Stimulated activated naive CD8-positive, alpha-beta T cell treated with anti-CD3 and anti-CD28 coated beads, Interleukin-15, Interleukin-2, amounts not matched to agents 100 ng/mL and 50 ng/mL, for 24 hours (primary cell): ENCODE measurements at regions not wholly inside any gene's neighbourhood (a gene's known extent, or its start where the extent isn't known, plus 50 kb on each side); places are given as distances from the start of the nearest gene placed in this dataset.

Experiments used
- H3K27ac Mint-ChIP-seq: one replicate; pipeline ENCODE4 v1.8.0; 2021; ENCODE audit warnings: mild to moderate bottlenecking, mixed read lengths
- H3K27me3 Mint-ChIP-seq: one replicate; pipeline ENCODE4 v1.8.0; 2021; ENCODE audit warnings: mixed read lengths
- H3K36me3 Mint-ChIP-seq: one replicate; pipeline ENCODE4 v1.8.0; 2021; ENCODE audit warnings: low read depth, mixed read lengths
- H3K4me1 Mint-ChIP-seq: one replicate; pipeline ENCODE4 v1.8.0; 2021; ENCODE audit warnings: low read depth, mixed read lengths
- H3K4me3 Mint-ChIP-seq: one replicate; pipeline ENCODE4 v1.8.0; 2021; ENCODE audit warnings: mild to moderate bottlenecking, mixed read lengths
- H3K9me3 Mint-ChIP-seq: one replicate; pipeline ENCODE4 v1.8.0; 2021; ENCODE audit warnings: mixed read lengths

DNA sequence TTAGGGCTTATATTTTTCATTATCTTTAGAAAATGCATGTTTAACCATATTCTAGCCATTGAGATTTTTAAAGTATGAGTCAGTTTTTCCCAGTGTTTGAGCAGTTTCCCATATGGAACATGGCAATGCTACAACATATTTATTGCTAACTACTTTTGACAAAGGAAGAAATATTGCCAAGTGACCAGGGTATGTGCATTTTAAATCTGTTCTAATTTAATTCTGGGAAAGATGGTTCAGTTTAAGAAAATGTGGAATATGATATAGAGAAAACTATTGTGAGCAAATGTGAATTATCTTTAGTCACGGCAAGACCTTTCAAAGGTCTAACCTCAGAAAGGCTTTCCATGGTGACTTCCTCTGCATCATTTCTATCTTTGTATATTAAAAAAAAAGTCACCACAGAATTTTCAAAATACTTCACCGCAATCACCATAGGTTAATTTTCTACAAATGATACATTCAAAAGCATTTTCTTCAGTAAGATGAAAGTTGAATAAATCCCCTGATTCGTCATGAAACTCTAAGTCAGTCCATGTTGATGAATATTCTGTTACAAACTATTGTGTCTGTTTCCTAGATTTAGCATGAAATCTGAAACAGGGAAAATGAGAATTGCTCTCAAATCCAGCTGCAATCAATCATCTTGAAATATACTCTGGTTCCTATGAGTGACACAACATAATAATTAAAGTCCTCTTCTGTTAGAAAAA, 2349.0 kb upstream of the TENM3 start:
- Mint-ChIP-seq H3K4me1 (no peaks in the 10 kb centered on the region), H3K27ac (no peak overlapping the region), H3K27me3 (no peaks in the 10 kb centered on the region), H3K4me3 (no peak overlapping the region), H3K36me3 (no peaks in the 10 kb centered on the region), H3K9me3 (peaks cover 3% of the 10 kb centered on the region)

DNA sequence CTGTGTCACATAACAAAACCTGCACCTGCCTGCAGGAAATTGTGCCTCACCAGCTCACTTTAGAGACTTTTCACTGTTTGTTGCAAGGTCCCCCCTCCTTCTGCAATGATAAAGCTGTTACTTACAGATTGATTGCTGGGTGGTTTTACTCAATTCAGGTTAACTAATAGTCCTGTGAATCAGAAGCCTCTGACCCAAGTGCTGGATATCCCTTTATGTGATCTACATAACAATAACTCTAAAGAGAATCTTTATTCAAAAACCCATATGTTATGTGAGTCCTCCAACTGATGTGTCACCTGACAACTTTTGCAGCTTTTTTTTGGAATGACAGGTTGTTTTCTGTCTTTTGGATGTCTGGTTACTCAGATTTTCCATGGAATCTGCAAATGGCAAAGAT, 2323.6 kb upstream of the TENM3 start:
- Mint-ChIP-seq H3K4me3 (no peak overlapping the region), H3K27ac (no peak overlapping the region), H3K4me1 (no peaks in the 10 kb centered on the region), H3K27me3 (no peaks in the 10 kb centered on the region), H3K9me3 (peaks cover 9% of the 10 kb centered on the region), H3K36me3 (no peaks in the 10 kb centered on the region)

DNA sequence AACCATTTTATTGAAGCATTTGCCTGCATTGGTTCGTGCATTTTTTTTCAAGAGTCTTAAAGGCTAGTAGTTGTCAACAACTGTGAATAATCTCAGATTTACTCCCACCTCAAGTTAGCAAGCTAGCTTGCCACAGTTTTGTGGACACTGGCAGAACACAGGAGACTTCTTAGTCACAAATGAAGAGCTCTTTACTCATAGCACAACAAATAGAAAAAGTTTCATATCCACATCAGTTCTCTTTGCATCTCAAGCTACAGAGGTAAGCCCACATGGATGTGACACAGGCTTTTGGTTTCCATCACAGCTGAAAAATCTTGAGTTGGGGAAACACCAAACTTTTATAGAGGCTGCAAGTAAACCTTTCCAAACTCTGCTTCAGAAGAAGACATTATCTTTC, 2315.7 kb upstream of the TENM3 start:
- H3K36me3 Mint-ChIP-seq = no peaks in the 10 kb centered on the region
- no peaks in the 10 kb centered on the region for H3K27me3 Mint-ChIP-seq
- no peak overlapping the region for H3K4me3 Mint-ChIP-seq
- peaks cover 15% of the 10 kb centered on the region for H3K9me3 Mint-ChIP-seq
- H3K4me1 Mint-ChIP-seq = no peaks in the 10 kb centered on the region
- no peak overlapping the region for H3K27ac Mint-ChIP-seq

DNA sequence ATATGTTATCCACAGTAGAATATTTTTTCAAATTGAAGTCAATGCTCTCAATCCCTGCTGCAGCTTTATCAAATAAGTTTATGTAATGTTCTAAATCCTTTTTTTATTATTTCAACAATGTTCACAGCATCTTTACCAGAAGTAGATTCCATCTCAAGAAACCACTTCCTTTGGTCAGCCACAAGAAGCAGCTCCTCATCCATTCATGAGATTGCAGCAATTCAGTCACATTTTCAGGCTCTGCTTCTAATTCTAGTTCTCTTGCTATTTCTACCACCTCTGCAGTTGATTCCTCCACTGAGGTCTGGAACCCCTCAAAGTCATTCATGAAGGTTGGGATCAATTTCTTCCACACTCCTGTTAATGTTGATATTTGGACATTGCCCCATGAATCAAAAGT, 2301.3 kb upstream of the TENM3 start:
- Mint-ChIP-seq H3K9me3 (no peaks in the 10 kb centered on the region), H3K4me3 (no peak overlapping the region), H3K27ac (no peak overlapping the region), H3K36me3 (no peaks in the 10 kb centered on the region), H3K4me1 (no peaks in the 10 kb centered on the region), H3K27me3 (no peaks in the 10 kb centered on the region)

DNA sequence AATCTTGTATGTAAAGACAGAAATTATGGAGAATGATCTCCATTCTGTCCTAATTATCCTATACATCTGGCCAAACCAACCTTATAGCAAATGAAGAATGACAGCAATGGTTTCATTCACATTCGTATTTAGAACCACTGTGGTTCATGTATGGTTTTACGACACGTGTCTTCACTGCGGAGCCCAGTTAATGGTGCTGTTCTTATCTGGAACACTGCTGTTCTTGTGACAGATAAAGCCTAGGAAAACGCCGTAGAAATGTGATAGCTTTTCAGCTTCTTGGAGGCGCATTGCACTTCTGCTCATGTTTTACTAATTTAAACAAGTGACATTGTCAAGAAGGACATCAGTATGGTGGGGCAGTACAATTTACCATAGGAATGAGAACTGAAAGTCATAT, 2266.4 kb upstream of the TENM3 start:
- Mint-ChIP-seq H3K27me3 (no peaks in the 10 kb centered on the region), H3K9me3 (peaks cover 6% of the 10 kb centered on the region), H3K4me1 (no peaks in the 10 kb centered on the region), H3K36me3 (no peaks in the 10 kb centered on the region), H3K27ac (no peak overlapping the region), H3K4me3 (no peak overlapping the region)

DNA sequence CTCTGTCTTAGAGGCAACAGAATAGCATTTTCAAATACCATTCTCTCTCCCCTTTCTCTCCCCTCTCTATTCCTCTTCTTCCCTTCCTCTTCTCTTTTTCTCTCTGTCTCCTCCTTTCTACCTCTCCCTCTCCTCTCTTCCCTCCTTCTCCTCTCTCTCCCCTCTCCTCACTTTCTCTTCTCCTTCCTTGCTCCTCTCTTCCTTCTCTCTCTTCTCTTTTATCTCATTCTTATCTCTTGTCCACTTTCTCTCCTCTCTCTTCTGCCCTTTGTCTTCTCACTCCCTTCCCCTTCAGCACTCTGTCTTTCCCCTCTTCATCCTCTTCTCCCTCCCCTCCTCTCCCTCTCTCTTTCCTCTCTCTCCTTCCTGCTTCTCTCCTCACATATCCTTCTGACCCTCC, 2265.8 kb upstream of the TENM3 start:
- Mint-ChIP-seq H3K27me3 (no peaks in the 10 kb centered on the region), H3K9me3 (peaks cover 6% of the 10 kb centered on the region), H3K36me3 (no peaks in the 10 kb centered on the region), H3K4me3 (no peak overlapping the region), H3K4me1 (no peaks in the 10 kb centered on the region), H3K27ac (no peak overlapping the region)

DNA sequence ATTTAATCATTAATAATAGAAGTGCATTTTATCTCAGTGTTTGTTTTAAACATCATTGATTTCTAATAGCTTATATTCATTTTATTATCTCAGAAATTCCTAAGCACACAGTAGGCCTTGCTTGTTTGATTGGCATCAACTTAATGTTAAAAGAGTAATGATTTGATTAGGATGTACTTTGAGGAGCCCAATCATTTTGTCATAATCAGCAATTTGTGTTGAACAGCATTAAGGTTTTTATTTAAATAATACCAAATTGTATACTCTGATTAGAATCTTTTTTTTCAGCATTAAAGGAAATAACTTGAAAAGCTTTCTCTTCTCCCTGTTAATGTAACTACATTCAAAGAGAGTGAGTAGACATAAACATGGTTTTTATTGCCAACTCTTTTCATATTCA, 2262.0 kb upstream of the TENM3 start:
- H3K4me1 Mint-ChIP-seq = no peaks in the 10 kb centered on the region
- H3K4me3 Mint-ChIP-seq = no peak overlapping the region
- H3K9me3 Mint-ChIP-seq = no peaks in the 10 kb centered on the region
- no peak overlapping the region for H3K27ac Mint-ChIP-seq
- no peaks in the 10 kb centered on the region for H3K36me3 Mint-ChIP-seq
- no peaks in the 10 kb centered on the region for H3K27me3 Mint-ChIP-seq

DNA sequence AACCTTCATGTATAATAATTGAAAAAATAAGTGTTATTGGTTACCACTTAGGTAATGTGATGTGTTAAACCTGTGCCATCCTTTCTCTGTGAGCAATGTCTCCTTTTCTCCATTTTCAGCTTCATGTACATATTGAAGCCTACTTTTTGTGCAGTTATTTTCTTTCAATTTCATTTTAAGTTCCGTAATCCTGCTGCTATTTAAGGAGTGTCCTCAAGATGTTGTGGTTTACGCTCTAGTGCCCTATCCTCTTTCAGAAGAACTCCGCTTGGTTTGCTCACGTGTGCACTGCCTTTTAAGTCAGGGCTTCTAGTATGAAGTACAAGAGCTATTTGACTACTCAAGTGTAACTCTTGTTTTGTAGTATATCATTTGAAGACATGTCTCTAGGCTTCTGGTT, 2253.2 kb upstream of the TENM3 start:
- Mint-ChIP-seq H3K36me3 (no peaks in the 10 kb centered on the region), H3K9me3 (peaks cover 12% of the 10 kb centered on the region), H3K27ac (no peak overlapping the region), H3K4me3 (no peak overlapping the region), H3K4me1 (no peaks in the 10 kb centered on the region), H3K27me3 (no peaks in the 10 kb centered on the region)

DNA sequence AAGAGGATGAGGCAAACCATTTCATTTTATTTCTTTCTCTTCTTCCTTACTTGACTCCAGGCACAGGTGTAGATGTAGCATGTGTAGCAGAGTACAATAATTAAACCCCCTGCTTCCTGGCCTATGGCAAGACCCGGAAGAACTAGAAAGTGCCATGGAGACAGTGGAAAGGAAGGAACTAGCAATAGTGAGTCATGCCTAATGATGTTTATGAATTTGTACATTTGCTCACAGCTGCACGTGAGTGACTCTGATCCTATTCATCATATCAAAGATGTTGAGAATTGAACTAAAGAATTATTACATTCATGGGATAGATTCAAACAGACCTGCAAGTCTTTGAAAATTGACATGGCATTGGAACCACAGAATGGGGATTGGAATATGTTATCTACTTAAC, 2233.9 kb upstream of the TENM3 start:
- Mint-ChIP-seq H3K27ac (no peak overlapping the region), H3K4me3 (no peak overlapping the region), H3K4me1 (no peaks in the 10 kb centered on the region), H3K27me3 (no peaks in the 10 kb centered on the region), H3K9me3 (peaks cover 9% of the 10 kb centered on the region), H3K36me3 (no peaks in the 10 kb centered on the region)

DNA sequence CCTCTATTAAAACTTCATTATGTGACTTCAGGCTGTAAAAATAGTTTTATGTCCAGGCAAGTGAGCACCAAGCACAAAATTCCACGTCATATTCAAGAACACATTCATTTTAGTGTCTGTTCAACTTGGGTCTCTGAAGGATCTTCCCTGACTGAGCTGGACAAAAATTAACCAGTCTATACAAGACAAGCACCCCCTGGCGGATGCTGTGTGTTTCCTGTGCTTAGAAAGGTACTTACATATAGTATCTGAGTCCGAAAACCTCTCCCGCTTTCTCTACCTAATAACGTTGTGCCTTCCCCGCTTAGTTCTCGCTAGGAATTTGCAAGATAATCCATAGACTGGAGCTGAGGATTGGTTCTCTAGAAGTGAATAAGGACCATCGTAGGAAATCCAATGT, 2214.5 kb upstream of the TENM3 start:
- no peaks in the 10 kb centered on the region for H3K9me3 Mint-ChIP-seq
- no peaks in the 10 kb centered on the region for H3K4me1 Mint-ChIP-seq
- no peaks in the 10 kb centered on the region for H3K27me3 Mint-ChIP-seq
- H3K36me3 Mint-ChIP-seq = no peaks in the 10 kb centered on the region
- H3K27ac Mint-ChIP-seq = no peak overlapping the region
- no peak overlapping the region for H3K4me3 Mint-ChIP-seq

DNA sequence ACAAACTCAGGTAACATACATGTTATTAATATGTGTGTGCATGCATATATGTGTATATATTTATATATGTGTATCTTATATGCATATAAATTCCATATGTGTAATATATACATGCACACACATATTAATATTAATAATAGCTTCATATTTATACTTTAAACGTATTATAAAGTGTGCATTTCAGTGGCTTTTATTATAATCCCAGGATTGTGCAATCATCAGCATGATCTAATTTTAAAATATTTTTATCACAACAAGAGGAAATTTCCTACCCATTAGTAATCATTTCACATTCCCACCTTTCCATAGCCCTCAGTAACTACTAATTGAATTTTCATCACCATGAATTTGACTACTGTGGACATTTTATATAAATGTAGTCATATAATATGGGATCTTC, 2211.9 kb upstream of the TENM3 start:
- no peaks in the 10 kb centered on the region for H3K4me1 Mint-ChIP-seq
- no peak overlapping the region for H3K4me3 Mint-ChIP-seq
- H3K27ac Mint-ChIP-seq = no peak overlapping the region
- H3K9me3 Mint-ChIP-seq = no peaks in the 10 kb centered on the region
- no peaks in the 10 kb centered on the region for H3K27me3 Mint-ChIP-seq
- H3K36me3 Mint-ChIP-seq = no peaks in the 10 kb centered on the region

DNA sequence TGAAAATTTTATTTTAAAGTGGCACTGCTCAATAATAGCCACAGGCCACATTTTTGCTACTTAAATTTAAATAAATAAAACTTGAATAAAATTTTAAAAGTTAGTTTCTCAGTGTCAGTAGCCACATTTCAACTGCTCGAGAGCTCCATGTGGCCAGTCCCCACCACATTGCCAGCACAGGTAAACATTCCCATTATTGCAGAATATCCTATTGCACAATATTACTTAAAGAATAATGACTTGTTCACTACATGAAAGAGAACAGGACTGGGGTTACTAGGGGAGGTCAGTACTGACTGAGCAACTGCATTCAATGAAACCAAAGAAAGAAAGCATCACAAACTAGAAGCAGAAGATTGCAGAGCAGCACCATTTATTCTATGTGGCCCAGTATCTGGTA, 2201.6 kb upstream of the TENM3 start:
- Mint-ChIP-seq H3K36me3 (no peaks in the 10 kb centered on the region), H3K9me3 (peaks cover 3% of the 10 kb centered on the region), H3K27ac (no peak overlapping the region), H3K27me3 (no peaks in the 10 kb centered on the region), H3K4me3 (no peak overlapping the region), H3K4me1 (no peaks in the 10 kb centered on the region)

DNA sequence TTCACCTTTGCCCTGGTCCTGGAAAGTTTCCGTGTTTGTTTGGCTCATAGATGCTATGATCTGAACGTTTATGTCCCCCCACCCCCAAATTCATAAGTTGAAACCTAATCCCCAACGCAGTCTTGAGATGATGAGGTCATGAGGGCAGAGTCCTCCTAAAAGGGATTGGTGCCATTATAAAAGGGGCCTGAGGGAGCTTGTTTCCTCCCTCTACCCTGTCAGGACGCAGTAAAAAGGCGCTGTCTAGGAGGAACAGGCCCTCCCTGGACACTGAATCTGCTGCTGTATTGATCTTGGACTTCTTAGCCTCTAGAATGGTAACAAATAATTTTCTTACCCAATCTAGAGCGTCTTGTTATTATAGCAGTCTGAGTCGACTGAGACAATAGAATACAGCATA, 2190.6 kb upstream of the TENM3 start:
- Mint-ChIP-seq H3K36me3 (peaks cover 3% of the 10 kb centered on the region), H3K4me1 (peaks cover 5% of the 10 kb centered on the region), H3K27me3 (peaks cover 27% of the 10 kb centered on the region), H3K27ac (no peak overlapping the region), H3K9me3 (peaks cover 2% of the 10 kb centered on the region), H3K4me3 (no peak overlapping the region)

DNA sequence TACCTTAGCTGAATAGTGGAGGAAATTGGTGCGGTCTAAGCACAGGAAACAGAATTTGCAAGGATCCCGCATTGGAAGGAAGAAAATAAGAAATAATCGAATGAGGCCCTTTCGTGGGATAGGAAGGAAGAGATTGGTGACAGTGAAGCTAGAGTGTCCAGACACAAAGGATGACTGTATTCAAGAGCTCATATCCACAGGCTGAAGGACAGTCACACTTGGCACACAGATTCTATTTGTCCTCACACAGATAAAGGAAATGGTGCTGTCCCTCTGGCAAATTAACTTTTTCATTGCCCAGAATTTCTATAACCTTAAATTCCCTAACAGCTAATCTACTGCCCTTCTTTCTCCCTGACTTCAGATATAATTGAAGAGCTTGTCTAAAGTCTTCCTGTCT, 2188.9 kb upstream of the TENM3 start:
- peaks cover 6% of the 10 kb centered on the region for H3K4me1 Mint-ChIP-seq
- no peak overlapping the region for H3K4me3 Mint-ChIP-seq
- peaks cover 3% of the 10 kb centered on the region for H3K36me3 Mint-ChIP-seq
- no peaks in the 10 kb centered on the region for H3K9me3 Mint-ChIP-seq
- peaks cover 30% of the 10 kb centered on the region for H3K27me3 Mint-ChIP-seq
- H3K27ac Mint-ChIP-seq = no peak overlapping the region

DNA sequence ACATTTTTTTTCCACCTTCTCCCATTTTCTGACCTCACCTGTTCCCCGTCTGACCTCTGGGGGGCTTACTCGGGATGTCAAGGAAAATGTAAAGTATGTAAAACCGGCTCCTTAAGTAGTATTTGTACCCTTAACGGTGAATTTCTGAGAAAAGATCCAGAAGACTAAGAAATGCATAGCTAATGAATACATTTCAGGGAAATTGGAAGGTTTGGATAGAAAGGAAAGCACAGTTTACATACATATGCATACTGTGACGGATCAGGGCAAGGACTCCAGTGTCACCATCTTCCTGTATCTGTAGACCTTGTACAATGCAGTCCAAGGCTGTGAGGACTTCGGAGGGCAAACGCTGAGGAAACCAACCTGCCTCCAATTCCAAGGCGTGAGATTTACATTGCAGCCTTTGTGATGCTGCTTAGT, 2185.9 kb upstream of the TENM3 start:
- H3K4me3 Mint-ChIP-seq = peak overlapping the region; percentile 5
- peaks cover 12% of the 10 kb centered on the region for H3K4me1 Mint-ChIP-seq
- no peak overlapping the region for H3K27ac Mint-ChIP-seq
- H3K36me3 Mint-ChIP-seq = peaks cover 3% of the 10 kb centered on the region
- H3K27me3 Mint-ChIP-seq = peaks cover 53% of the 10 kb centered on the region
- no peaks in the 10 kb centered on the region for H3K9me3 Mint-ChIP-seq

DNA sequence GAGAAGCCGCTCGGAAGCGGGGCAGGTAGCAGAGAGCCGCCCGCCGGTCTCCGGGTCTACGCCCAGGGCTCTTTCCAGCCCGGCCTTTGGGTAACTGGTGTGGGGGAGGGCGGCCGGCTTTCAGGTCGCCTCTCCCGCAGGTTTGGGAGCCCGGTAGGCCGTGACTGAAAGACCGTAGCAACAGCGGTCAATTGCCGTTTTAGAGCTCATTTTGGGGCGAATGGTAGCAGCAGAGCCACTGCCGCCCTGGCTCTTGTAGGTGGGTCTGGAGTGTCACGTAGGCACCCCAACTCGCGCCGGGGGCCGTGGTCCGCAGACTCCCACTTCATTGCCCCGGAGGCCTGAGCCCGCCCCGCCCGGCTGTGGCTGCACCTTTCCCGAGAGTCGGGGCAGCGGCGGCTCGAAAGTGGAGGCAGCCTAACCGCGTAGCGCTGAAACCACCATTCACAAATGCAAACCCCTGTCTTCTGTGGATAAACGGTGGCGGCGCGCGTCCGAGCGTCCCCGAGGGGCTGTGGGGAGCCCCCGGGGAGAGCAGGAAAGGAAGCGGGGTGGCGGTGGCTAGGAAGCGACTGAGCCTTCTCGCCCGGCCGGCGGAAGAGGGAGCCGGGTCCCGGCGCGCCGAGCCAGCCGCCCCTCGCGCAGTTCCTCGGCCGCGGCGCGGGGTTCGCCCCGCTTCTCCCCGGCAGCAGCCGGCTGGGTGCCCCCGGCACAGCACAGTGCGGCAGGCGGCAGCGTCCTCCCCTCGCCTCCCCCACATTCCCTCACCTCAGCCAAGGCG, 2185.1 kb upstream of the TENM3 start:
- peaks cover 3% of the 10 kb centered on the region for H3K36me3 Mint-ChIP-seq
- no peaks in the 10 kb centered on the region for H3K9me3 Mint-ChIP-seq

More for the DNA sequence above, 2185.1 kb upstream of the TENM3 start:
- peaks cover 54% of the 10 kb centered on the region for H3K27me3 Mint-ChIP-seq
- no peak overlapping the region for H3K4me3 Mint-ChIP-seq
- no peak overlapping the region for H3K27ac Mint-ChIP-seq
- peaks cover 12% of the 10 kb centered on the region for H3K4me1 Mint-ChIP-seq
